ENCODE measurements at regions not wholly inside any gene's neighbourhood (a gene's known extent, or its start where the extent isn't known, plus 50 kb on each side); places are given as distances from the start of the nearest gene placed in this dataset.
"Not testable (repeated sequence)": the region's sequence is repeated elsewhere in the genome, so short reads cannot be mapped to it uniquely, and the experiment has no call there.

- no peak for DNase-seq
These were observed 330.4 kb downstream of the KIF20B start for GRCh38 chr10:90031776-90032175.

- no peak for DNase-seq
These were observed 331.1 kb downstream of the KIF20B start for GRCh38 chr10:90032519-90032918.

- not testable (repeated sequence) for DNase-seq
These were observed 333.5 kb downstream of the KIF20B start for GRCh38 chr10:90034862-90035261.

GRCh38 chr10:90041585-90041984 lies 340.2 kb downstream of the KIF20B start:
- DNase-seq, result no peak

- DNase-seq, result no peak
These were observed 340.7 kb downstream of the KIF20B start for GRCh38 chr10:90042075-90042474.

- DNase-seq, result no peak
These were observed 345.9 kb downstream of the KIF20B start for GRCh38 chr10:90047243-90047729.

- DNase-seq, result no peak
These were observed 349.7 kb downstream of the KIF20B start for GRCh38 chr10:90051053-90051452.

- DNase-seq, result no peak
These were observed 350.1 kb downstream of the KIF20B start for GRCh38 chr10:90051474-90051873.

- DNase-seq, result no peak
These were observed 361.4 kb downstream of the KIF20B start for GRCh38 chr10:90062786-90063185.

- DNase-seq, result no peak
These were observed 362.9 kb downstream of the KIF20B start for GRCh38 chr10:90064295-90064694.

GRCh38 chr10:90066435-90066834 lies 365.0 kb downstream of the KIF20B start:
- DNase-seq, result no peak

- DNase-seq, result no peak
These were observed 374.6 kb downstream of the KIF20B start for GRCh38 chr10:90075995-90076394.

GRCh38 chr10:90079819-90080218 lies 378.4 kb downstream of the KIF20B start:
- no peak for DNase-seq

- DNase-seq, result not testable (repeated sequence)
These were observed 385.3 kb downstream of the KIF20B start for GRCh38 chr10:90086606-90087190.

GRCh38 chr10:90087197-90088023 lies 386.0 kb downstream of the KIF20B start:
- no peak for DNase-seq

- no peak for DNase-seq
These were observed 386.6 kb downstream of the KIF20B start for GRCh38 chr10:90088024-90088317.

GRCh38 chr10:90089719-90090118 lies 388.3 kb downstream of the KIF20B start:
- DNase-seq, result no peak

GRCh38 chr10:90096196-90096595 lies 394.8 kb downstream of the KIF20B start:
- no peak for DNase-seq

- not testable (repeated sequence) for DNase-seq
These were observed 406.2 kb downstream of the KIF20B start for GRCh38 chr10:90107581-90107980.

GRCh38 chr10:90111671-90112070 lies 410.3 kb downstream of the KIF20B start:
- DNase-seq, result no peak

- no peak for DNase-seq
These were observed 411.3 kb downstream of the KIF20B start for GRCh38 chr10:90112681-90113080.

GRCh38 chr10:90118567-90118966 lies 417.2 kb downstream of the KIF20B start:
- not testable (repeated sequence) for DNase-seq

GRCh38 chr10:90119631-90120280 lies 418.4 kb downstream of the KIF20B start:
- DNase-seq, result not testable (repeated sequence)

All from left kidney (tissue), 1 donor.